ENCODE measurements at regions not wholly inside any gene's neighbourhood (a gene's known extent, or its start where the extent isn't known, plus 50 kb on each side); places are given as distances from the start of the nearest gene placed in this dataset.

DNA sequence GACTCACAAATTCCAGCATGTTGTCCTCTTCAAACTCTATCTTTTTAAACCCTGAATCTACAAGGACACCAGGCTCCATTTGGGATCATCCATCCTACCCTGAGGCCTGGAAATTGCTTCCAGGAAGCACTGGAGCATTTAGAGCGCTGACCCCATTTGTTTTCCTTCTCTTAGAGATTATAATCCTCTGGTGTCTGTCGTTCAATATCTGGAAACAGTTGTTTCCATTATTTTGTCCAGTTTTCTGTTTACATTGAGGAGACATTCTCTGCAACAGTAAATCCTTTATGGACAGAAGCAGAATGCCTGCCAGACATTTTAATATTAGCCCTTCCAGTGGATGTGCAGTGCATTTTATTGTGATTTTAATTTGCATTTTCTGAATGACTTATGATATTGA lies 119.4 kb upstream of the MEOX2 start:
- Histone ChIP-seq H3K79me1 (ENCODE audit: low read depth in 1 of 2, low read length in 2 of 2) (no peaks in the 10 kb centered on the region), H2BK120ac (ENCODE audit: low read depth, low read length) (no peak overlapping the region), H2BK15ac (ENCODE audit: low read depth, low read length) (no peak overlapping the region), H4K91ac (ENCODE audit: insufficient read depth, low read depth, low read length) (no peak overlapping the region), H3K4me1 (ENCODE audit: control insufficient read depth, insufficient read depth, low read length) (peaks cover 2% of the 10 kb centered on the region; the same call in 1 of the 2 replicates), H2BK20ac (ENCODE audit: low read depth, low read length) (no peak overlapping the region), H3K27ac (ENCODE audit: insufficient read depth, low read length) (no peak overlapping the region), H3K56ac (ENCODE audit: extremely low read depth, insufficient read depth, low read length) (no peak overlapping the region), H3K4ac (ENCODE audit: low read depth, low read length) (no peak overlapping the region), H3K27me3 (ENCODE audit: control insufficient read depth, insufficient read depth, low read length) (no peaks in the 10 kb centered on the region), H2AK5ac (ENCODE audit: low read depth, low read length) (no peak overlapping the region), H3K14ac (replicated peaks; ENCODE audit: low read depth, low read length) (no peak overlapping the region), H3K9me1 (ENCODE audit: insufficient read depth, low read length) (no peaks in the 10 kb centered on the region), H2AFZ (replicated peaks; ENCODE audit: low read length, poor library complexity) (no peak overlapping the region), H2BK5ac (ENCODE audit: low read depth, low read length, poor library complexity, severe bottlenecking) (no peak overlapping the region), H3K18ac (ENCODE audit: low read depth, low read length) (no peak overlapping the region), H2AK9ac (replicated peaks; ENCODE audit: low read depth, low read length, poor library complexity) (no peak overlapping the region), H3K36me3 (ENCODE audit: control insufficient read depth, insufficient read depth, low read length) (no peaks in the 10 kb centered on the region), H3K4me2 (ENCODE audit: low read depth, low read length) (no peak overlapping the region), H3K9ac (ENCODE audit: low read depth, low read length) (no peak overlapping the region), H3K9me3 (ENCODE audit: control insufficient read depth, insufficient read depth, low read length) (no peaks in the 10 kb centered on the region), H4K5ac (ENCODE audit: low read depth, low read length) (no peak overlapping the region), H3K23ac (ENCODE audit: low read depth, low read length) (no peak overlapping the region), H4K8ac (ENCODE audit: low read depth in 2 of 2, low read length in 2 of 2) (no peak overlapping the region), H3K4me3 (ENCODE audit: insufficient read depth, low read depth, low read length) (no peak overlapping the region), H4K20me1 (ENCODE audit: insufficient read depth, low read length) (no peaks in the 10 kb centered on the region)
- DNase-seq (no peak), ATAC-seq (ENCODE audit: low read depth) (no peak)
- intact Hi-C loops (cut with micrococcal nuclease) (no loop called here), dilution Hi-C loops (cut with HindIII; ENCODE audit: low sequenced_read_pairs, unreplicated experiment) (no loop called here), in situ Hi-C loops (cut with MboI; ENCODE audit: low sequenced_read_pairs) (no loop called here)
- BruUV-seq (replicated peaks), result no TSS peak
- no CpG with 5 or more reads among the region's 2 CpGs for WGBS, 2 experiments (ENCODE audit: extremely low coverage in 2 of 2, insufficient read length in 1 of 2)
- no peak for TF ChIP-seq CEBPB (IDR thresholded peaks at IDR 0.05; ENCODE audit: low read depth, low read length)
- TF ChIP-seq USF2 (IDR thresholded peaks at IDR 0.05; ENCODE audit: low read depth, low read length), result no peak
- no peak for TF ChIP-seq RCOR1 (IDR thresholded peaks at IDR 0.05; ENCODE audit: insufficient replicate concordance, low read length)
- no peak for TF ChIP-seq RAD21 (IDR thresholded peaks at IDR 0.05; ENCODE audit: low read length)
- TF ChIP-seq NFE2L2 (IDR thresholded peaks at IDR 0.05; ENCODE audit: low read depth, low read length), result no peak
- no peak for TF ChIP-seq MAZ (IDR thresholded peaks at IDR 0.05; ENCODE audit: borderline replicate concordance, low read depth, low read length)
- TF ChIP-seq MAFK (IDR thresholded peaks at IDR 0.05; ENCODE audit: low read depth, low read length), result no peak
- CTCF ChIA-PET, result interaction anchor here (0.6 kb wide), 1 partner anchor 118 kb away, joined by 5 read pairs; no protein-coding TSS in a partner anchor
- POLR2A ChIA-PET (ENCODE audit: unreplicated experiment), result no interaction called here
